ENCODE measurements at regions not wholly inside any gene's neighbourhood (a gene's known extent, or its start where the extent isn't known, plus 50 kb on each side); places are given as distances from the start of the nearest gene placed in this dataset.

DNA sequence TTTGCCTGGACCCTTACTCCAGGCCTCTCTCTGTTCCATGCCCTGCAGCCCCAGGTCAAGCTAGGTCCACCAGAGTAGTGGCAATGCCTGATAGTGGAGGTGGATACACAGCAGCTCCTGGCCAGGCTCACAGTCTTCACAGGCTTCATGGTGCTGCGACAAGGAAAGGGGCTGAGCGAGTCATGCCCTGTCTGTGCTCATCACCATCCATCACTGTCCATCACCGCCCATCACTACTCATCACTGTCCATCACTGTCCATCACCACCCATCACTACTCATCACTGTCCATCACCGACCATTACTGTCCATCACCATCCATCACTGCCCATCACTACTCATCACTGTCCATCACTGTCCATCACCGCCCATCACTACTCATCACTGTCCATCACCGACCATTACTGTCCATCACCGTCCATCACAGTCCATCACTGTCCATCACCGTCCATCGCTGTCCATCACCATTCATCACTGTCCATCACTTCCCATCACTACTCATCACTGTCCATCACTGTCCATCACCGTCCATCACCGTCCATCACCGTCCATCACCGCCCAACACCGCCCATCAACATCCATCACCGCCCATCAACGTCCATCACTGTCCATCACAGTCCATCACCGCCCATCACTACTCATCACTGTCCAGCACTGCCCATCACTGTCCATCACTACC lies 57.1 kb upstream of the OTOS start:
- TF ChIP-seq, protein P1, sequence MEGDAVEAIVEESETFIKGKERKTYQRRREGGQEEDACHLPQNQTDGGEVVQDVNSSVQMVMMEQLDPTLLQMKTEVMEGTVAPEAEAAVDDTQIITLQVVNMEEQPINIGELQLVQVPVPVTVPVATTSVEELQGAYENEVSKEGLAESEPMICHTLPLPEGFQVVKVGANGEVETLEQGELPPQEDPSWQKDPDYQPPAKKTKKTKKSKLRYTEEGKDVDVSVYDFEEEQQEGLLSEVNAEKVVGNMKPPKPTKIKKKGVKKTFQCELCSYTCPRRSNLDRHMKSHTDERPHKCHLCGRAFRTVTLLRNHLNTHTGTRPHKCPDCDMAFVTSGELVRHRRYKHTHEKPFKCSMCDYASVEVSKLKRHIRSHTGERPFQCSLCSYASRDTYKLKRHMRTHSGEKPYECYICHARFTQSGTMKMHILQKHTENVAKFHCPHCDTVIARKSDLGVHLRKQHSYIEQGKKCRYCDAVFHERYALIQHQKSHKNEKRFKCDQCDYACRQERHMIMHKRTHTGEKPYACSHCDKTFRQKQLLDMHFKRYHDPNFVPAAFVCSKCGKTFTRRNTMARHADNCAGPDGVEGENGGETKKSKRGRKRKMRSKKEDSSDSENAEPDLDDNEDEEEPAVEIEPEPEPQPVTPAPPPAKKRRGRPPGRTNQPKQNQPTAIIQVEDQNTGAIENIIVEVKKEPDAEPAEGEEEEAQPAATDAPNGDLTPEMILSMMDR (IDR thresholded peaks at IDR 0.05) = no peak
- TF ChIP-seq POLR2A (IDR thresholded peaks at IDR 0.05) = no peak

All from suprapubic skin (tissue), 3 donors.